HG02943 (cell line): ENCODE measurements at regions not wholly inside any gene's neighbourhood (a gene's known extent, or its start where the extent isn't known, plus 50 kb on each side); places are given as distances from the start of the nearest gene placed in this dataset.
A peak's percentile ranks its signal among the peaks of the same experiment; 100 is the strongest.

Source experiments
- ATAC-seq: cut with Tn5 transposase; IDR thresholded peaks from one replicate; pipeline ENCODE4 v1.9.1; 2021; ENCODE audit warnings: mild to moderate bottlenecking, low read depth, moderate library complexity; ENCODE audit not compliant: unreplicated experiment

GRCh38 chr3:88758676-88759075 is 348.7 kb upstream of the EPHA3 start:
- ATAC-seq = no peak

GRCh38 chr3:88767746-88768145 is 339.7 kb upstream of the EPHA3 start:
- no peak for ATAC-seq

GRCh38 chr3:88773766-88774165 is 333.7 kb upstream of the EPHA3 start:
- no peak for ATAC-seq

GRCh38 chr3:88775026-88775690 is 332.3 kb upstream of the EPHA3 start:
- ATAC-seq = no peak

GRCh38 chr3:88779482-88779881 is 327.9 kb upstream of the EPHA3 start:
- ATAC-seq = no peak

GRCh38 chr3:88784925-88785324 is 322.5 kb upstream of the EPHA3 start:
- ATAC-seq = no peak

- no peak for ATAC-seq
These were observed 321.6 kb upstream of the EPHA3 start for GRCh38 chr3:88785841-88786240.

- no peak for ATAC-seq
These were observed 311.9 kb upstream of the EPHA3 start for GRCh38 chr3:88795503-88795902.

GRCh38 chr3:88807491-88808105 is 299.8 kb upstream of the EPHA3 start:
- ATAC-seq = no peak

- ATAC-seq = no peak
These were observed 297.4 kb upstream of the EPHA3 start for GRCh38 chr3:88809993-88810392.

- no peak for ATAC-seq
These were observed 297.0 kb upstream of the EPHA3 start for GRCh38 chr3:88810455-88810854.

GRCh38 chr3:88811096-88811495 is 296.3 kb upstream of the EPHA3 start:
- no peak for ATAC-seq

- no peak for ATAC-seq
These were observed 294.8 kb upstream of the EPHA3 start for GRCh38 chr3:88812576-88812975.

- ATAC-seq = no peak
These were observed 291.0 kb upstream of the EPHA3 start for GRCh38 chr3:88816445-88816844.

- no peak for ATAC-seq
These were observed 282.5 kb upstream of the EPHA3 start for GRCh38 chr3:88824666-88825564.

- no peak for ATAC-seq
These were observed 279.0 kb upstream of the EPHA3 start for GRCh38 chr3:88828466-88828865.

- no peak for ATAC-seq
These were observed 254.8 kb upstream of the EPHA3 start for GRCh38 chr3:88852606-88853005.

GRCh38 chr3:88863196-88863595 is 244.2 kb upstream of the EPHA3 start:
- ATAC-seq = no peak

- ATAC-seq = no peak
These were observed 230.7 kb upstream of the EPHA3 start for GRCh38 chr3:88876724-88877123.

- ATAC-seq = no peak
These were observed 227.5 kb upstream of the EPHA3 start for GRCh38 chr3:88879905-88880304.

GRCh38 chr3:88882121-88882520 is 225.3 kb upstream of the EPHA3 start:
- peak; percentile 97 for ATAC-seq
